HCT116 (cell line): ENCODE measurements at regions not wholly inside any gene's neighbourhood (a gene's known extent, or its start where the extent isn't known, plus 50 kb on each side); places are given as distances from the start of the nearest gene placed in this dataset.

Experiments used
- CEBPB ChIP-seq: IDR thresholded peaks from 2 replicates; pipeline ENCODE4 v1.6.1; 2012; ENCODE audit warnings: low read depth
- EGR1 ChIP-seq: IDR thresholded peaks from 2 replicates; pipeline ENCODE4 v1.6.1; 2012; ENCODE audit warnings: low read depth
- ELF1 ChIP-seq: IDR thresholded peaks from 2 replicates; pipeline ENCODE4 v1.6.1; 2012; ENCODE audit warnings: low read depth, borderline replicate concordance
- EZH2 ChIP-seq: fragments of 200-600 bp; sonication (generic); IDR thresholded peaks from 2 replicates; pipeline ENCODE4 v1.6.1; 2017; ENCODE audit warnings: antibody characterized with exemption, mixed run types
- FOSL1 ChIP-seq: IDR thresholded peaks from 2 replicates; pipeline ENCODE4 v1.6.1; 2012; ENCODE audit warnings: low read depth
- POLR2A ChIP-seq: IDR thresholded peaks from 2 replicates; pipeline ENCODE4 v1.7.0; 2011; ENCODE audit warnings: borderline replicate concordance; ENCODE audit not compliant: insufficient read depth, insufficient read length; ENCODE audit errors: extremely low read depth
- POLR2AphosphoS5 ChIP-seq: IDR thresholded peaks from 2 replicates; pipeline ENCODE4 v1.6.1; 2011; ENCODE audit warnings: mild to moderate bottlenecking, low read depth, low read length, moderate library complexity
- SP1 ChIP-seq: IDR thresholded peaks from 2 replicates; pipeline ENCODE4 v1.6.1; 2012; ENCODE audit warnings: low read depth
- YY1 ChIP-seq: IDR thresholded peaks from 2 replicates; pipeline ENCODE4 v1.6.1; 2011; ENCODE audit warnings: low read length, low read depth, moderate library complexity, mild to moderate bottlenecking; ENCODE audit not compliant: insufficient replicate concordance; ENCODE audit errors: extremely low read depth
- ZNF274 ChIP-seq: fragments of 200-500 bp; sonication (Bioruptor generic); IDR thresholded peaks from 2 replicates; pipeline ENCODE4 v1.6.1; 2014; ENCODE audit warnings: mild to moderate bottlenecking, low read depth, low read length, inconsistent platforms
- TF ChIP-seq, protein P1 (sequence below), 3 experiments: fragments of 200-600 bp in 1 of 3; sonication (generic) in 1 of 3; IDR thresholded peaks in 2 of 3; conservative IDR thresholded peaks in 1 of 3; 2 replicates each; pipeline ENCODE4 v1.5.1; 2012 to 2017; ENCODE audit warnings: low read depth in 2 of 3, low read length in 2 of 3, antibody characterized with exemption in 1 of 3, borderline replicate concordance in 1 of 3, control low read depth in 1 of 3, mild to moderate bottlenecking in 1 of 3, mixed read lengths in 1 of 3, mixed run types in 1 of 3, moderate library complexity in 1 of 3; ENCODE audit not compliant: insufficient read depth in 1 of 3
- TF ChIP-seq, protein P2 (sequence below): IDR thresholded peaks from 2 replicates; pipeline ENCODE4 v1.6.1; 2012
- TF ChIP-seq, protein P3 (sequence below): IDR thresholded peaks from 2 replicates; pipeline ENCODE4 v1.6.1; 2012; ENCODE audit warnings: low read depth

DNA sequence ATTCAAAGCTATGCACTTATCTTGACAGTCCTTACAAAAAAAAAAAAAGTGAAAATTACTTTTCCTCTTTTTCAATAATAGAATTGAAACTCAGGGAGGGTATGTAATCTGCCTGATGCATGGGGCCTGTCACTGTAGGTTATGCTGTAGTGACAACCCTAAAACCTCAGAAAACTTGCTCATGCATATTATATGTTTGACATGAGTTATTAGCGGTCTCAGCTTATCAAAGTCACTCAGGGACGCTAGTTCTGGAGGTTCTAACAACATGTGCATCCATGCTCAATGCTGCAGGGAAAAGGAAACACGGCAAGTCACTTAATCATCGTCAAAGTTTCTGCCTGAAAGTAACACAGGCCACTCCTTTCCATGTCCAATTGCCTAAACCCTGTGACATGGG is 78.4 kb upstream of the TMEM252 start:
- TF ChIP-seq, protein P1, sequence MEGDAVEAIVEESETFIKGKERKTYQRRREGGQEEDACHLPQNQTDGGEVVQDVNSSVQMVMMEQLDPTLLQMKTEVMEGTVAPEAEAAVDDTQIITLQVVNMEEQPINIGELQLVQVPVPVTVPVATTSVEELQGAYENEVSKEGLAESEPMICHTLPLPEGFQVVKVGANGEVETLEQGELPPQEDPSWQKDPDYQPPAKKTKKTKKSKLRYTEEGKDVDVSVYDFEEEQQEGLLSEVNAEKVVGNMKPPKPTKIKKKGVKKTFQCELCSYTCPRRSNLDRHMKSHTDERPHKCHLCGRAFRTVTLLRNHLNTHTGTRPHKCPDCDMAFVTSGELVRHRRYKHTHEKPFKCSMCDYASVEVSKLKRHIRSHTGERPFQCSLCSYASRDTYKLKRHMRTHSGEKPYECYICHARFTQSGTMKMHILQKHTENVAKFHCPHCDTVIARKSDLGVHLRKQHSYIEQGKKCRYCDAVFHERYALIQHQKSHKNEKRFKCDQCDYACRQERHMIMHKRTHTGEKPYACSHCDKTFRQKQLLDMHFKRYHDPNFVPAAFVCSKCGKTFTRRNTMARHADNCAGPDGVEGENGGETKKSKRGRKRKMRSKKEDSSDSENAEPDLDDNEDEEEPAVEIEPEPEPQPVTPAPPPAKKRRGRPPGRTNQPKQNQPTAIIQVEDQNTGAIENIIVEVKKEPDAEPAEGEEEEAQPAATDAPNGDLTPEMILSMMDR (IDR thresholded peaks at IDR 0.05 in 2 of 3, conservative IDR thresholded peaks at IDR 0.05 in 1 of 3; ENCODE audit: borderline replicate concordance in 1 of 3, insufficient read depth in 1 of 3, low read depth in 2 of 3, low read length in 2 of 3) = no peak
- TF ChIP-seq ZNF274 (no peak), POLR2A (no peak), CEBPB (no peak), ELF1 (no peak), EZH2 (no peak), SP1 (no peak), EGR1 (no peak), YY1 (no peak), POLR2AphosphoS5 (no peak), FOSL1 (no peak)
- TF ChIP-seq, protein P2, sequence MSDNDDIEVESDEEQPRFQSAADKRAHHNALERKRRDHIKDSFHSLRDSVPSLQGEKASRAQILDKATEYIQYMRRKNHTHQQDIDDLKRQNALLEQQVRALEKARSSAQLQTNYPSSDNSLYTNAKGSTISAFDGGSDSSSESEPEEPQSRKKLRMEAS = no peak
- TF ChIP-seq, protein P3, sequence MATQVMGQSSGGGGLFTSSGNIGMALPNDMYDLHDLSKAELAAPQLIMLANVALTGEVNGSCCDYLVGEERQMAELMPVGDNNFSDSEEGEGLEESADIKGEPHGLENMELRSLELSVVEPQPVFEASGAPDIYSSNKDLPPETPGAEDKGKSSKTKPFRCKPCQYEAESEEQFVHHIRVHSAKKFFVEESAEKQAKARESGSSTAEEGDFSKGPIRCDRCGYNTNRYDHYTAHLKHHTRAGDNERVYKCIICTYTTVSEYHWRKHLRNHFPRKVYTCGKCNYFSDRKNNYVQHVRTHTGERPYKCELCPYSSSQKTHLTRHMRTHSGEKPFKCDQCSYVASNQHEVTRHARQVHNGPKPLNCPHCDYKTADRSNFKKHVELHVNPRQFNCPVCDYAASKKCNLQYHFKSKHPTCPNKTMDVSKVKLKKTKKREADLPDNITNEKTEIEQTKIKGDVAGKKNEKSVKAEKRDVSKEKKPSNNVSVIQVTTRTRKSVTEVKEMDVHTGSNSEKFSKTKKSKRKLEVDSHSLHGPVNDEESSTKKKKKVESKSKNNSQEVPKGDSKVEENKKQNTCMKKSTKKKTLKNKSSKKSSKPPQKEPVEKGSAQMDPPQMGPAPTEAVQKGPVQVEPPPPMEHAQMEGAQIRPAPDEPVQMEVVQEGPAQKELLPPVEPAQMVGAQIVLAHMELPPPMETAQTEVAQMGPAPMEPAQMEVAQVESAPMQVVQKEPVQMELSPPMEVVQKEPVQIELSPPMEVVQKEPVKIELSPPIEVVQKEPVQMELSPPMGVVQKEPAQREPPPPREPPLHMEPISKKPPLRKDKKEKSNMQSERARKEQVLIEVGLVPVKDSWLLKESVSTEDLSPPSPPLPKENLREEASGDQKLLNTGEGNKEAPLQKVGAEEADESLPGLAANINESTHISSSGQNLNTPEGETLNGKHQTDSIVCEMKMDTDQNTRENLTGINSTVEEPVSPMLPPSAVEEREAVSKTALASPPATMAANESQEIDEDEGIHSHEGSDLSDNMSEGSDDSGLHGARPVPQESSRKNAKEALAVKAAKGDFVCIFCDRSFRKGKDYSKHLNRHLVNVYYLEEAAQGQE = no peak
